ENCODE measurements at regions not wholly inside any gene's neighbourhood (a gene's known extent, or its start where the extent isn't known, plus 50 kb on each side); places are given as distances from the start of the nearest gene placed in this dataset.

DNA sequence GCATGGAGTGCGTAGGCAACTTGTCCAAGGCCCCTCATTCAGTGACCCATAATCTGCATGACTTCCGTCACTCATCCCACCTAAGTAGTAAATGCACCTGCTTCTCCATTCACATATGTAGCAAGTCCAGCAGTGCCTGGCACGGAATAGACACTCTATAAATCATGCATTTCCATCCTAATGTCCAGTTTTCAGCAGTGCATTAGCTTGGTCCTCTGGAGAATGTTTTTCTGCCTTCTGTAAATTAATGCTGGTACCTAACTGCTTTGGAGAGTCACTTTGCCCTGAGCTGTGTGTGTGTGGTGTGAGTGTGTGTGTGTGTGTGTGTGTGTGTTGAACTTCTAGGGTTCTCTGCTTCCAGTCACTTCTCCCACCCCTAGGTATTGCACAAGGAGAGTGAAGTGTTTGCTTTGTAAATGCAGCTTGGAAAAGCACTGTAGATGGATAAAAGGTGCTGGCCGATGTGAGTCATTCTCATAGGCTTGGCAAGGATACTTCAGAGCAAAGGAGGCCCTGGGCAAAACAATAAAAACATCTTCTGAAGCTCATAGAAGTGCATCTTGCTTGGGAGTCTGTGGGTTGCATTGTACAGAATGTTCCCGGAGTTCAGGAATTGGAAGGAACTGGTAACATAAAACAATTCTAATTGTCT is 181.8 kb downstream of the KATNAL1 start:
- no peak for DNase-seq

DNA sequence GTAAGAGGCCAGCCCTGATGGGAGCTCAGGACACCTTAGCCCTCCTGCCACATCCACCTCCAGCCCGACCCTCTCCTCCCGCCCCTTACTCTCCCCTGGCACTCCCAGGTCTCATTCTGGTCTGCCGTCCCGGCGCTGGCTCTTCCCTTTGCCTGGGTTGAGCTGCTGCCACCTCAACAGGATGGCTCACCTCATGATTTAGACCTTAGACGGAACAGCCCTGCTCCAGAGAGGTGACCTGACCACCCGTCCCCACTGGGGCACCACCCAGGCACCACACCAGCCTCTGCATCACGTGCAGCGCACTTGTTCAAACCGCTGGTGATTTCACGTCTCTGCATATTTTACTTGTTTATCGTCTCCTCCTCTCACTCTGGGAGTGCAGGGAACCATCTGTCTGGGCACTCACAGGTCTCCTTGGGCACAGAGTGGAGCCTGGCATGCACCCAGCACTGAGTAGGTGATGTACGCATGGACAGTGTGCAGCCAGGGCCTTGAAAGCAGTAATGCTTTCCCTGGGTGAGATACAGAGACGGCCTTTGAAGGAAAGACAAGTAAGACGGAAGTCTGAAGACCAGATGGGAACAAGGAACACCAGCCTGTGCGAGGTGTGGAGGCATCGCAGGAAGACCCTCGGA is 183.1 kb downstream of the KATNAL1 start:
- DNase-seq = no peak

DNA sequence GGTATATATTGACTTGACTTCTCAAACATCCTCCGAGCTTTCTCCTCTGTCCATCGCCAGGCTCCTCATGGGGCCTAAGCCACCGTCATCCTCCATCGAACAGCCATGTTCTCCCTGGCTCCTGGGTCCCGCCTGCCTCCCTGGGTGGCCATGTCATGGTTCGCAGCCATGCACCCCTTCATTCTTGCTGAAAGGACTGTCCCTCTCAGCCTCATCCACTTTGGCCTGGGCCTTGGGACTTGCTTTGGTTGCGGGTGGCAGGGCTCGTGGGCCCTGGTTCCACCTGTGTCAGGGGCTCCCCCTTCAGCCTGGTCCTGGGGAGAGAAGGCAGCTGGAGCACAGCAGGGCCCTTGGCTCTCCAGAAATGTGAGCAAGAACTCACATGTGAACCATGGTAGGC is 183.8 kb downstream of the KATNAL1 start:
- DNase-seq = no peak

DNA sequence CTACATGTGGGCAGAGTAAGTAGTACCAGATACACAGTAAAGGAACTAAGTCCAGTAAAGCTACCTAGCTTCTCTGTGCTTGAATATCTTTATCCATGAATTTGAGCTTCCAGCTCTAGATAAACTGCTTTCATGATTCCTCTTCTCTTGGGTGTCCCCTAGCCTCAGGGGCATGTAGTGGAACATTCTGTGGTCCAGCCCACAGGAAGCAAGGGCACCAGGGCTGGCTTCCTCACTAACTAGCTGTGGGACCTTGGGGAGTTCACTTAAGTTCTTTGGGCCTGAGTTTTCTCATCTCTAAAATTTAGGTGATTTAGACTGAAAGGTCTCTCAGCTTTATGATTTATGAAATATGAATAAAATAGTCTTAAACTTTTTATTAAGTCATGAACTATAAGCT is 185.7 kb downstream of the KATNAL1 start:
- no peak for DNase-seq

DNA sequence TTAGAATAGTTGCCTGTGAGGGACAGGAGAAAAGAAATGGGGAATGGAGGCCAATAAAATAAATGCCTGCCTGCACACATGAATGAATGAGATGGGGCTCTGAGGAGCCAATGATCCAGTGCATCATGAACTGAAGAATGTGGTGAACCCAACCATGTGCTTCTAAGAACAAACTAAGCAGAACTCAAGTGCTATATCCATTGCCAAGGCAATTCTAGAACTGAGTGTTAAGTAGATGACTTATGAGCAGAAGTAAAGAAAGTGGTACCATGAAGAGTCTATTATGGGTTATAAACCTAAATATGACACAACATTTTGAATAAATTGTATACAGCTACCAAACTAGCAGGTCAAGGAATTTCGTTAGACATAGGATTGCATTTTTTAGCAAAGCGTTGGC is 186.1 kb downstream of the KATNAL1 start:
- no peak for DNase-seq

DNA sequence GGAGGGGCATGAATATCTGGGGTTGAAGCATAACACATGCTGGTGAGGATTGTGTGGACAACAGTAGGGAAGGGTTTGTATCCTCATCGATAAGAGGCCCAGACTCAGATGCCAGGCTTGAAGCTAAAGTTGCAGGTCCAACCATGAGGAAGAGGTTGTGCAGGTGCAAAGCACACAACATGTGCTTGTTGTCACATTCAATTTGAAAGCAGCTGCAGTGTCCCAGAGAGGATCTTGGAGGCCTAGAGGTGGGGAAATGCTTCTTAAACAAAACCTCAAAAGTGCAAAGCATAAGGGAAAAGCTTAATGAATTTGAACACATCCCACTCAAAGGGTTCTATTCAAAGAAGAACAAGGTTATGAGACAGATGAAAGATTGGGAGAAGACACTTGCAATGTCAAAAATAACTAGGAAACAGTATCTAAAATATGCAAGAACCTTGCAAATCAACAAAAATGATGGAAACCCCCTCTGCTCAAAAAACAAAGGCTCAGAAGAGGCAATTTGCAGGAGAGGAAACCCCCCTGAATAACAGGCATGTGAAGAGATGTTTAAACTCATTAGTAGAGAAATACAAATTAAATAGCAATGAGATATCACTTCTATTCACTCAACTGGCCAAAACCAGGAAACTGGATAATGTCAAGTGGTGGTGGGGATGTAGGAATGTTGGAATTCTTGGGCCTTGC is 187.1 kb downstream of the KATNAL1 start:
- DNase-seq = no peak

DNA sequence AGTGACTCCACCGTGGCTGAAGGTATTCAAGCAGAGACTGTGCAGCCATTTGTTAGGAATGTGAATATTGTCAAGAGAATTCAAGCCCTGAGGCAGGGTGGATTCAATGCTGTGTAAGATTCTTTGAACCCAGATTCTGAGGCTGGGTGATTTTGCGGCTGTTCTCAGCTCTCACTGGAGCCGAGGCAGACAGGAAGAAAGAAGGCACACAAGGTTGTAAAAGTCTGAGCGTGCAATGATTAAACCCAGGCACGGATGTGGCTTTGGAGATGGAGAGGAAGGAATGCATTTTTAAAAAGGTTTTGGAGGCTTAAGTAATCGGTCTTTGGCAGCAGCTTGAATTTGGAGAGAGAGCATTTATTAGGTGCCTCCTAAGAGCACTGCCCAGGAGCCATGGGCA is 187.9 kb downstream of the KATNAL1 start:
- no peak for DNase-seq

DNA sequence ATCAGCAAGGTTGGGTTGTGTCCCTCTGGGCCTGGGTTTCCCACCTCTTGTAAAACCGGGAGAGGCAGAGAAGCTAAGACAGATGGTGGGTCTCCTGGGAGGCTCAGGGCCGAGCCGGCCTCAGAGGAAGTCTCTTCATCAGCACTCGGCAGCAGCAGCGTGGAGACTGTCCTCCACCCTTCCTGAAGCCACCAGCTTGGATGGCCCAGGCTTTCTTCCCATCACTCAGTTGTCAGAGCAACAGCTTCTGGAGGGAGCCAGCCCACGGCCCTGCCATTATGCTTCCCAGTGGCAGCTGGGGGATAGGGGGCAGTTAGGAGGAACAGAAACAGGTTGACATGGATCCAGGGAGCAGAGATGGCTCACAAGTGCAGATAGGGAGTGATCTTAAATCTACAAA is 191.0 kb downstream of the KATNAL1 start:
- DNase-seq = no peak

DNA sequence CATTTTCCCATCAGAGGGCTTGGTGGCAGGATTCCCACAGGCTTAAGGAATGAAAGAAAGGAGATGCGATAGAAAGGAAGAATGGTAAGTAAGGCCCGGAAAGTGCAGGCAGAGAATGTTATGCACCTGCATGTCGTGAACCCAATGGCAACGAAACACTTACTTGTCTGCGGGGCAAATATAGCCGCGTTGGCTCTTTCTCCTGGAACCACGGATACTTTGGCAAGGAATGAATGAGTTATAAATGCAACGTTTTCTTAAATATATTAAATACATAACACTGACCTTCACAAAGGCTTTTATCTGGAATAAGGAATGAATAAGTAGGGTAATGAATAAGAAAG is 192.1 kb downstream of the KATNAL1 start:
- DNase-seq = no peak

DNA sequence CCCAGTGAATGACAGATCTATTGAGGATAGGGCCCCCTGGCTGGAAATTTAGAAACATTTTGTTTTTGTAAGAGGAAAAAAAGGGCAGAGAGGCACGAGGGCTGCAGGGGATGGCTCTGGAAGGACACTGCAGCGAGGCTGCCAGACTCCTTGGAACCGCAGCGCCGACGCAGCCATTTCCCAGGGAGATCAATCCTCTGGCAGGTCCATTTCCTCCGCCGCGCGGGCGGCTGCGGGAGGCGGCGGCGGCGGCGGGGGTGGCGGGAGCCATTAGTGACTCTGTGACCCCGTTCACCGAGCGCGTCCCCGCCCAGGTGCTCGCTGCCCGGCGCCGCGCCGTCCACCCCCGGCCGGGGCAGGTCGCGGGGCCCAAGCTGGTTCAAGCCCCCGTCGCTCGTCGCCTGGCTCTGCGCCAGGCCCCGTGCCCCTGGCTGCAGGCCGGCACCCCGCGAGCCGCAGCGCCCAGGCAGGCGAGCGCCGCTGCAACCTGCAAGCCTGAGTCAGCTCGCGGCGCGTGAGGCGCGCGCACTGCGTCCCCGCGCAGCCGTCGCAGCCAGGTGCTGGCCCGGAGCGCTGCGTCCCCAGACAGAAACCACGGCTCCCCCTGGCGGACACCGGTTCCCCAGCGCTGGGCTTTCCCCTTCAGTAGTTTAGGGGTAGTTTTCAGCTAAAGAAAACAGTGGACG is 192.6 kb downstream of the KATNAL1 start:
- peak; percentile 96 for DNase-seq

DNA sequence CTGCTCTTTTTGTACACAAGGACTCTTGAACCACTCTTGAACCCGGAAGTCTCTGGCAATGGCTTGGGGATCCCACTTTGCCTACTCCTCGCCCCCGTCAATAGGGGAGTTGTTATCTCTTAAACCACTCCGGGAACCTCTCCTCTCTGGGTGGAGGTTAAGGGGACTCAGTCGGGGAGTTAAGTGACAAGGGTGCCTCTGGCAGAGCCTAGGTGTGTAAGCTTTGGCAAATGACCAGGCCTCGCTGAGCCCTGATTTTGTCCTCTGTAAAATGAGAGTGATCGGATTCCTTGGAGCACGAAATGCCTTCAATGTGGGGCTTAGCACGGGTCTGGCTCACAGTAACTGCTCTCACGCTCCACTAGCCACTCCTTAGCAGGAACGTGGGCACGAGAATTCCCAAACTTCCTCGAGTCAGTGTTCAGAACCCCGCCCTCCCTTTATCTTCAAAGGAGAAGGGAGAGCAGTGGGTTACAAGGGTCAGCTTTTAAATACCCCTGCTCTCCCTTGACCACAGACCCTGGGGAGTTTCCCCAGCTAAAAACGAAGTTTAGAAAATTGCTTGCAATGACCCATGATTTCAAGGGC is 193.3 kb downstream of the KATNAL1 start:
- no peak for DNase-seq

DNA sequence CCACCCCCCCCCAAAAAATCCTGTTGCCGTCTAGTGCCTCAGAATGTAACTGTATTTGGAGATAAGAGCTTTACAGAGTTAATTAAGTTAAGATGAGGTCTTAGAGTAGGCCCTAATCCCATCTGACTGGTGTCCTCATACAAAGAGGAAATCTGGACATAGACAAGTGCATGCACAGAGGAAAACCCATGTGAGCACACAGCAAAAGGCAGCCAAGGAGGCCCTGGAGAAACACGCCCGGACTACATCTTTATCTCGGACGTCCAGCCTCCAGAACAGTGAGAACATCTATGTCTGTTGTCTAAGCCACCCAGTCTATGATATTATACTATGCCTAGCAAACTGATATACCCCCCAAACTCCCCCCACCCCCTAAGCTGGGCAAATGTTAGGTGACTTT is 193.8 kb downstream of the KATNAL1 start:
- DNase-seq = no peak

DNA sequence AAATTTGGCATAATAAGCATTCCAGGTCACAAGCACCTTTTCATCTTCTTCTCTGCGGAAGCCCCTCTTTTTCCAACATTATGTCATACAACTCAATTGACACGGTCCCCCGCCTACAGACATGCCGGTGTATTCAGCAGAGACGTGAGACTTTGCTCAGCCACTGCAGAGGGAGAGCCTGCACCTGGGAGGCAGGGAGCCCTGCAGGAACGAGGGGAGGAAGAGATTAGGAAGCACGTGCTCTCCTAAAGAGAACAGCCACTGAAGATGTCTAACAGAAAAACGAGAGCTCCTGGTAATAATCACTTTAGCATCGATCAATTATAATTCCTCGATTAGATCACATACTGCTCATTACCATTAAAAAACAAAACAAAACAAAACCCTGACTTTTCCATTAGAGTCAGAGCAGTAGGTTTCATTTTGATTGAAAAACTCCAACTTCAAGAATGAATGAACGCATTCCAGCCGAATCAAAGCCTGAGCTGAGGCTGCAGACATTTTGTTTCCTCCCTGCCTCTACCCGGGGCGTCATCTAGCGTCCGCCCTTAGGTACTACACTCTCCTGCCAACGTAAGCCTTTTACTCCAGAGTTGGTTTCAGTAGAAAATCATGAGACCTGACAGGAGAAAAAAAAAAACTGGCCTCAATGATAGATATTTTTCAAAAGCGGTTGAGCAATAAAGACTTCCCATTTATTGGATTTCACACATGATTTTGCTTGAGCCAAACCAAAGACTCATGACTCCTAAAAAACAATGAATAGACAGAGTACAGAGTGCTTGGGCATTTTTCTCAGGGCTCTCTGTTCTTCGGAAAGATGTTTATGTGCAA is 194.5 kb downstream of the KATNAL1 start:
- peak; percentile 82 for DNase-seq

DNA sequence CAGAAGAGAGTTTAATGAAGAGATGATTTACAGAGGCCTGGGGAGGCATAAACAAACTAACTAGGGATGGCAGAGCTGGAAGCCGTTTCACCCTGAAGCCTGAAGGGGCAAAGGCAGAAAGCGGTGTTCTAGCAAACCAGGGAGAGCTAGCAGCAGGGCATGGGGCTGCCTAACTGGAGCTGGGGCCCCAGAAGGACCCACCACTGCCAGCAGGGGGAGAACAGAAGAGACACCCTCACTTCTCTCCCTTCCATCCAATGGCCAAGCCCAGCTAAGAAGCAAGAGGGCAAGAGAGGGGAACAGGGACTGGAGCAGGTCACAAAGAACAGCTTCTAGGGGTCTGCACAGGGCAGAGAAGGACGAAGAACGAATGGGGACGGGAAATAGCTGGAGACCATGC is 195.5 kb downstream of the KATNAL1 start:
- no peak for DNase-seq

DNA sequence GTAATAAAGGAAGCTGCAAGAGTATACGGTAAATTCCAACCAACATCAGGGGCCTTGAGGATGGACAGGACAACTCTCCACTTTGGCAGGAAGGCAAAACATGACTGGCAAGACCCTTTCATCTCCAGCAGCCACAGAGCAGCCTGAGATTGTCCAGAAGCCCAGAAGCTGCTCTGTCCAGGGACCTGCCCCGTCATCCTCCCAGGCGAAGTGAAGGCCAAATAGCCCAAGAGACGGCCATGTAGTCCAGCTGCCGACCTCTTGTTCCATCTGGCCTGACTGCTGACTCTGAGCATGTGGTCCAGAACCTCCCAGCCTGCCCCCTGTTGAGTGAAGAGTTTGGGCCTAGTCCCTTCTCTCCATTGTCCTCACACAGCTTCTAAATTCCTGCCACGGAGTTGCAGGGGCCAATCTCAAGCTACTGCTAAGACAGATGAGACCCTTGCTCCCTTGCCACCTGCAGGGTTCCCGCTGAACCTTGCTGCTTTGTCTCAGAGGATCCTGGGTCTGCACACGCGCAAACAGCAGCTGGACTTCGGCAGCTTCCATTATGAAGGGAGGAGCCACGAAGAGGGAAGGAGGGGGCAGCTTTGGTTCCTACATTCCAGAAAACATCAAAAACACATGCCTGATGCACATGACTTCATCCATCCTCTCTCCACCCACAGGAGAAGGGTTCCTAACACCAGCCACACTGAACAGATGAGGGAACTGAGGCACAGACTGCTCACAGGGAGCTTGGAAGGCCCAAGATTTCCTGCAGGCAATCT is 196.9 kb downstream of the KATNAL1 start:
- DNase-seq = no peak

DNA sequence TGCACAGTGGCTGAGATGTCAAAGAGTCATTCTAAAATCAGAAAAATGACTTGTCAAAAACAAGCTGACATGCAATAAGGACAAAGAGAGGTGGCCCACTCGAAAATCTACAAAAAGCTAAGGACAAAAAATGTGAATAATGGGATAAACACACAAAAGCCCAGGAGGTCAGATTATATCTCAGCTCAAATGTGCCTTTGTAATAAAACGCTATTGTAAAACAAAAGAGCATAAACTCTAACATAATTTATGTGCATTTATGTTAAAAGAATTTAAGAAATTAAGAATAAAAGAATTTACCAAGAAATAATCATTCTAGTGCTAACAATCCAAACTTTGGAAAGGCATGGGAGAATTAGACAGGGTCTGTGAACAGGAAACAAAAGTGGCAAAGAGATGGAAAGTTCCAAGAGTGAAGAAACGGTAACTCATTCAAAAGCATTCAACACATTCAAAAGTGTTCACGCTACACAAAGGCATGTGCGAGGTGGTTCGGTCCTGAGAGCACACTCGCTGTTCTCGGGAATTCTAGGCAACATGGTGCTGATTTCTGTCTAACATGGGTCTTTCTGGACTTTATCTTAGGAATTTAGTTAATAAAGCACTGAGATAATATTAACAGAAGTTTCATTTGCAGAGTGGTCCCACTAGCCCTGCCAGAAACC is 197.7 kb downstream of the KATNAL1 start:
- DNase-seq = no peak

DNA sequence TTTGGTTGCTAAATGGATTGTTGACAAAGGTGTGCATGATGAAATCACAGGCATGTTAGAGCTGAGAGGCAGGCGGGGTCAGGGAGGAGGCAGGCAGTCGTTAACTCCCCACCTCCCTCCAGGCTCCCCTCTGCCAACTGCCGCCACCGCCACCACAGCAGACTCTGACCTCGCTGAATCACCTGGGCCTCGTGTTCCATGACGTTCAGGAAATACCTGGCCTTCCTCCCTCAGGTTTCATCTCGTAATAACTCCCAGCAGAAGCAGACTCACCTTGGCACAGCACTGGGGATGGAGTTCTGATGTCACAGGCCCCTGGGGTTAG is 198.5 kb downstream of the KATNAL1 start:
- no peak for DNase-seq

DNA sequence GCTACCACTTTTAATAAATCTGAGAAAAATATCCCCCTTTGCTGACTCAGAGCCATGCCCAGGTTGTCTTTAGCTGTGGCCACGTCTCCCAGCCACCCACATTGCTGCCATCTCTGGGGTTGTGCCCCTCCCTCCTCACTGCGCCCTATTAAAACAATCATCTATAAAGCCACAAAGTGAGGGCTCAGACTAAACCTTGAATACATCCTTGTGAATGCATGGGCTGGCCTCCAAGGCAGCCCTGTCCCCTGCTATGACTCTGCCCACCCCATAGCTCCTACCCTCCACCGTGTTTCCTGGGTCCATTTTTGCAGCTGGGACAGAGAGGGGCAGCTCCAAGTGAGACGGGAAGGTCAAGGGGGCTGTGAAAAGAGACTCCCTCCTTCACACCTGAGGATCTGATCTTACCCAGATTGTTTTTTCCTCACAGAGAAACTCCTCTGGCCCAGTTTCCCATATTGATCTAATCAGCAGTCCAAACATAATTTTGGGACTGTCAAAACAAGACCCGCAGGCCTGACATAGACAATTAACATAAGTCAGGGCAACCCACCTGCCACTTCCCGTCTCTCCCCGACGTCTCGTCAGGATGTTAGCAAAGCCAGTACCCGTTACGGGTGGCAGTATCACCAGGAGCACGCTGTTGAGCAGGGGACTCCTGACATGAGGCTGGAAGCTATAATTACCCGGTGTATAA is 199.0 kb downstream of the KATNAL1 start:
- no peak for DNase-seq

DNA sequence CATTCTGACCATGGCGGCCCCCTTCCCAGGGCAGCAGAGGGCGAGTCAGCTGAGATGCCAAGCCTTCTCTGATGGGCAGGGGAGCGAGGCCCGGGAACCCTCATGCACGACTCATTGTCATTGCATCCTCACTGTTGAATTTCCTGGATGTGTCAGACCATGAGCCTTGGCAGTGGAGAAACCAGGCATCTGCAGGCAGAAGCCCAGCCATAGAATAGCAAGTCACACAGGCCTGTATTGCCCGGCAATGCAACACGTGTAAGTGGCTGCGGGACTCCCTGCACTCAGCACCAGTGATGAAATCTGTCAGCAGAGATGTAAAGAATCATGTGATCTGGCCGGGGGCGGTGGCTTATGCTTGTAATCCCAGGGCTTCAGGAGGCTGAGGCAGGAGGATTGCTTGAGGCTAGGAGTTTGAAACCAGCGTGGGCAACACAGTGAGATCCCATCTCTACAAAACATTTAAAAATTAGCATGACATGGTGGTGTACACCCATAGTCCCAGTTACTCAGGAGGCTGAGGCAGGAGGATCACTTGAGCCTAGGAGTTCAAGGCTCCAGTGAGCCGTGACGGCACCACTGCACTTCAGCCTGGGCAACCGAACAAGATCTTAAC is 199.7 kb downstream of the KATNAL1 start:
- no peak for DNase-seq

DNA sequence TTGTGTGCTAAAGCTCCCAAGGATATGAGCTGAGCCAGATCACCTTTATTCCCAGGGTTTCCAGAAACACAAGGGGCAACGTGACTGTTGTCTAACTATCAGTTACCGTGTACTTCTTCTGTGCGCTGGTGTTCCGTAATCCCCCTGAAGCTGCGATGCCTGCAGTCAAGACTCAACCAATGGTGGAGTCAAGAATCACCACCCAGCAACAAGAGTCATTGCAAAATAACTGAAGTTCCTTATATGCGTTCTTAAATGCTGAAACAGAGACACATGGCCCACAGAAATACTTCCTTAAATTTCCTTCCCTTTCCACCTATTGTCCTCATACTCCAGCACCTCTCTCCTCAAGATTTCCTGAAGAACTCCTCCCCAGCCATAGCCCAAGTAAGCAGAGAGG is 200.2 kb downstream of the KATNAL1 start:
- no peak for DNase-seq
